GM18867 (cell line): ENCODE measurements at regions not wholly inside any gene's neighbourhood (a gene's known extent, or its start where the extent isn't known, plus 50 kb on each side); places are given as distances from the start of the nearest gene placed in this dataset.
"Not testable (repeated sequence)": the region's sequence is repeated elsewhere in the genome, so short reads cannot be mapped to it uniquely, and the experiment has no call there.

Experiments
- ATAC-seq: cut with Tn5 transposase; IDR thresholded peaks from one replicate; pipeline ENCODE4 v1.9.1; 2021; ENCODE audit warnings: mild to moderate bottlenecking, moderate library complexity; ENCODE audit not compliant: unreplicated experiment

- ATAC-seq: no peak
Observed at GRCh38 chr2:6183226-6183625, 491.0 kb downstream of the SOX11 start.

- no peak for ATAC-seq
Observed at GRCh38 chr2:6184532-6185292, 492.5 kb downstream of the SOX11 start.

GRCh38 chr2:6186332-6187151 lies 494.4 kb downstream of the SOX11 start:
- ATAC-seq: no peak

- no peak for ATAC-seq
Observed at GRCh38 chr2:6196449-6196848, 504.3 kb downstream of the SOX11 start.

- ATAC-seq: not testable (repeated sequence)
Observed at GRCh38 chr2:6198370-6198919, 506.3 kb downstream of the SOX11 start.

- no peak for ATAC-seq
Observed at GRCh38 chr2:6202756-6203155, 510.6 kb downstream of the SOX11 start.

- ATAC-seq: no peak
Observed at GRCh38 chr2:6203291-6203959, 511.2 kb downstream of the SOX11 start.

- no peak for ATAC-seq
Observed at GRCh38 chr2:6206882-6207281, 514.7 kb downstream of the SOX11 start.

GRCh38 chr2:6211236-6211635 lies 519.1 kb downstream of the SOX11 start:
- ATAC-seq: no peak

GRCh38 chr2:6212491-6212890 lies 520.3 kb downstream of the SOX11 start:
- ATAC-seq: no peak

GRCh38 chr2:6213056-6213780 lies 521.0 kb downstream of the SOX11 start:
- no peak for ATAC-seq

- ATAC-seq: peak; percentile 45
Observed at GRCh38 chr2:6214471-6214870, 522.3 kb downstream of the SOX11 start.

GRCh38 chr2:6215053-6215452 lies 522.9 kb downstream of the SOX11 start:
- ATAC-seq: no peak

GRCh38 chr2:6216234-6216633 lies 524.0 kb downstream of the SOX11 start:
- ATAC-seq: no peak

GRCh38 chr2:6218926-6219325 lies 526.7 kb downstream of the SOX11 start:
- no peak for ATAC-seq

- ATAC-seq: no peak
Observed at GRCh38 chr2:6219906-6220305, 527.7 kb downstream of the SOX11 start.

- ATAC-seq: no peak
Observed at GRCh38 chr2:6222296-6222695, 530.1 kb downstream of the SOX11 start.

- peak; percentile 77 for ATAC-seq
Observed at GRCh38 chr2:6224267-6224666, 532.1 kb downstream of the SOX11 start.

- no peak for ATAC-seq
Observed at GRCh38 chr2:6228251-6228650, 536.1 kb downstream of the SOX11 start.

GRCh38 chr2:6231166-6231565 lies 539.0 kb downstream of the SOX11 start:
- no peak for ATAC-seq

GRCh38 chr2:6233993-6234392 lies 541.8 kb downstream of the SOX11 start:
- no peak for ATAC-seq
